Neural cell (in vitro differentiated cells): ENCODE measurements at regions not wholly inside any gene's neighbourhood (a gene's known extent, or its start where the extent isn't known, plus 50 kb on each side); places are given as distances from the start of the nearest gene placed in this dataset.
A peak's percentile ranks its signal among the peaks of the same experiment; 100 is the strongest.

Experiments
- H2AFZ ChIP-seq: fragments of 200-600, 300-800 bp; sonication (generic), shearing (Covaris generic); 2 replicates; pipeline ENCODE4 v1.6.0; 2014; ENCODE audit warnings: low read depth, mild to moderate bottlenecking, antibody characterized with exemption, low read length, moderate library complexity
- H3F3A ChIP-seq: fragments of 200-600 bp; shearing (Covaris generic); 2 replicates; pipeline ENCODE4 v1.6.1; 2016; ENCODE audit warnings: mild to moderate bottlenecking, moderate library complexity, mixed read lengths, antibody characterized with exemption, low read length; ENCODE audit not compliant: insufficient read depth, poor library complexity, severe bottlenecking
- H3K27ac ChIP-seq: fragments of 200-600, 300-800 bp; sonication (generic), shearing (Covaris generic); 2 replicates; pipeline ENCODE4 v1.5.1; 2014; ENCODE audit warnings: mild to moderate bottlenecking, low read length, moderate library complexity
- H3K27me3 ChIP-seq: fragments of 300-800, 200-600 bp; sonication (generic), shearing (Covaris generic); 2 replicates; pipeline ENCODE4 v1.6.0; 2014; ENCODE audit warnings: mild to moderate bottlenecking, low read depth, low read length, moderate library complexity; ENCODE audit not compliant: insufficient read depth
- H3K36me3 ChIP-seq: fragments of 300-800, 200-600 bp; sonication (generic), shearing (Covaris generic); 2 replicates; pipeline ENCODE4 v1.5.1; 2014; ENCODE audit warnings: mild to moderate bottlenecking, antibody characterized with exemption, low read length, moderate library complexity; ENCODE audit not compliant: insufficient read depth
- H3K4me2 ChIP-seq: fragments of 300-800, 200-600 bp; sonication (generic), shearing (Covaris generic); 2 replicates; pipeline ENCODE4 v1.6.0; 2014; ENCODE audit warnings: mild to moderate bottlenecking, low read length
- H3K4me3 ChIP-seq: fragments of 300-800, 200-600 bp; sonication (generic), shearing (Covaris generic); 2 replicates; pipeline ENCODE4 v1.5.1; 2014; ENCODE audit warnings: mild to moderate bottlenecking, low read length, moderate library complexity
- H3K79me2 ChIP-seq: fragments of 200-600 bp; shearing (Covaris generic); replicated peaks from 2 replicates; pipeline ENCODE4 v1.6.0; 2014; ENCODE audit warnings: mild to moderate bottlenecking, low read length, moderate library complexity; ENCODE audit not compliant: insufficient read depth
- H3K9ac ChIP-seq: fragments of 300-800, 200-600 bp; sonication (generic), shearing (Covaris generic); 2 replicates; pipeline ENCODE4 v1.6.1; 2016; ENCODE audit warnings: mild to moderate bottlenecking, low read length, mixed read lengths
- H3K9me2 ChIP-seq: fragments of 200-600 bp; shearing (Covaris generic); 2 replicates; pipeline ENCODE4 v1.6.1; 2016; ENCODE audit warnings: mild to moderate bottlenecking, low read length, mixed read lengths; ENCODE audit not compliant: insufficient read depth
- H3K9me3 ChIP-seq: fragments of 200-600, 300-800 bp; sonication (generic), shearing (Covaris generic); 2 replicates; pipeline ENCODE4 v1.6.1; 2016; ENCODE audit warnings: mild to moderate bottlenecking, mixed run types, low read length, moderate library complexity, mixed read lengths
- H4K20me1 ChIP-seq: fragments of 200-600 bp; shearing (Covaris generic); 2 replicates; pipeline ENCODE4 v1.6.1; 2016; ENCODE audit warnings: mild to moderate bottlenecking, mixed run types; ENCODE audit not compliant: insufficient read depth
- CTCF ChIP-seq: fragments of 450-650 bp; IDR thresholded peaks from 2 replicates; pipeline ENCODE4 v1.5.1; 2014; ENCODE audit warnings: antibody characterized with exemption, mild to moderate bottlenecking, moderate library complexity; ENCODE audit not compliant: poor library complexity, severe bottlenecking
- EP300 ChIP-seq: fragments of 450-650 bp; conservative IDR thresholded peaks from 2 replicates; pipeline ENCODE4 v1.6.1; 2014; ENCODE audit warnings: antibody characterized with exemption, mild to moderate bottlenecking, moderate library complexity; ENCODE audit not compliant: poor library complexity, severe bottlenecking
- EZH2 ChIP-seq: fragments of 200-600, 300-800 bp; shearing (Covaris generic), sonication (generic); IDR thresholded peaks from 2 replicates; pipeline ENCODE4 v1.6.1; 2014; ENCODE audit warnings: antibody characterized with exemption, low read length, borderline replicate concordance, mild to moderate bottlenecking; ENCODE audit not compliant: insufficient read depth, poor library complexity, severe bottlenecking
- MXI1 ChIP-seq: fragments of 450-650 bp; conservative IDR thresholded peaks from 2 replicates; pipeline ENCODE4 v1.6.1; 2014; ENCODE audit warnings: antibody characterized with exemption, mild to moderate bottlenecking; ENCODE audit not compliant: poor library complexity, severe bottlenecking
- POLR2AphosphoS5 ChIP-seq: IDR thresholded peaks from 2 replicates; pipeline ENCODE4 v1.6.1; 2012
- RAD21 ChIP-seq: fragments of 450-650 bp; conservative IDR thresholded peaks from 2 replicates; pipeline ENCODE4 v1.6.1; 2014; ENCODE audit warnings: antibody characterized with exemption, mild to moderate bottlenecking, moderate library complexity
- REST ChIP-seq: IDR thresholded peaks from 2 replicates; pipeline ENCODE4 v1.6.1; 2012; ENCODE audit warnings: borderline replicate concordance
- SMC3 ChIP-seq: fragments of 450-650 bp; conservative IDR thresholded peaks from 2 replicates; pipeline ENCODE4 v1.6.1; 2014; ENCODE audit warnings: antibody characterized with exemption, mild to moderate bottlenecking, moderate library complexity; ENCODE audit not compliant: poor library complexity
- TAF1 ChIP-seq: IDR thresholded peaks from 2 replicates; pipeline ENCODE4 v1.6.1; 2012; ENCODE audit warnings: low read depth

DNA sequence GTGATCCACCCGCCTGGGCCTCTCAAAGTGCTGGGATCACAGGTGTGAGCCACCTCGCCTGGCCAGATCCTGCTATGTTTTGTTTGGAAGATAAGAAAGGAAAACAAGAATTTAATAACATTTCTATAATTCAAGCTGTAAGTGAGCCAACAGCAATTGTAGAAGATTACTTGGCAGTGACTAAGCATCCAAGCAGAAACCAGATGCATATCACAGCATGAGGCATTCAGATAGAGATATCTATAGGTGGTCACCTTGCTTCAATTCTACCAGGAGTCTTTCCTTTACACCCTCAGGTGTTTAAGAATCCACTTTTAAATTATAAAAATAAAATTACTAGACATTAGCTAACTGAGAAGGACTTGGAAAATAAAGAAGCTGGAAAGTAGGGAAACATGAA lies 83.9 kb upstream of the ATF7IP start:
- Histone ChIP-seq H3K9ac (no peak overlapping the region), H3K79me2 (no peaks in the 10 kb centered on the region), H3K27me3 (no peaks in the 10 kb centered on the region), H4K20me1 (no peaks in the 10 kb centered on the region), H3K27ac (no peak overlapping the region), H3K9me3 (no peaks in the 10 kb centered on the region), H3K36me3 (no peaks in the 10 kb centered on the region), H3K9me2 (no peaks in the 10 kb centered on the region), H2AFZ (no peak overlapping the region), H3K4me2 (no peak overlapping the region), H3K4me3 (no peak overlapping the region), H3F3A (no peaks in the 10 kb centered on the region)
- TF ChIP-seq EZH2: no peak
- no peak for TF ChIP-seq POLR2AphosphoS5
- TF ChIP-seq RAD21: no peak
- no peak for TF ChIP-seq SMC3
- TF ChIP-seq TAF1: no peak
- TF ChIP-seq MXI1: no peak
- TF ChIP-seq REST: no peak
- no peak for TF ChIP-seq EP300
- TF ChIP-seq CTCF: no peak

GRCh38 chr12:14283489-14284144 lies 81.9 kb upstream of the ATF7IP start:
- H4K20me1 ChIP-seq: no peaks in the 10 kb centered on the region
- no peaks in the 10 kb centered on the region for H3K27me3 ChIP-seq
- H3K9me2 ChIP-seq: no peaks in the 10 kb centered on the region
- H3K79me2 ChIP-seq: no peaks in the 10 kb centered on the region
- H3K4me3 ChIP-seq: peak overlapping the region; percentile 5
- H3F3A ChIP-seq: no peaks in the 10 kb centered on the region
- H3K9me3 ChIP-seq: no peaks in the 10 kb centered on the region
- peak overlapping the region; percentile 2 for H2AFZ ChIP-seq
- no peak overlapping the region for H3K9ac ChIP-seq
- H3K4me2 ChIP-seq: no peak overlapping the region
- H3K36me3 ChIP-seq: no peaks in the 10 kb centered on the region
- peak overlapping the region; percentile 22 for H3K27ac ChIP-seq
- no peak for TF ChIP-seq CTCF
- TF ChIP-seq POLR2AphosphoS5: no peak
- TF ChIP-seq RAD21: no peak
- TF ChIP-seq MXI1: no peak
- TF ChIP-seq SMC3: no peak
- TF ChIP-seq EP300: no peak
- TF ChIP-seq TAF1: no peak
- TF ChIP-seq EZH2: no peak
- TF ChIP-seq REST: no peak
